Ovary (tissue), 7 donors: ENCODE measurements at regions not wholly inside any gene's neighbourhood (a gene's known extent, or its start where the extent isn't known, plus 50 kb on each side); places are given as distances from the start of the nearest gene placed in this dataset.

Source experiments
- DNase-seq, 5 donors: peaks; one replicate each; pipeline ENCODE4 v3.0.0-alpha.2; 2019 to 2020
- H3K27ac ChIP-seq, 2 donors: fragments of 200-600 bp; one replicate each; pipeline versions ENCODE4 v1.5.1 to v1.8.0; 2019 to 2022
- H3K27me3 ChIP-seq: fragments of 200-600 bp; one replicate; pipeline ENCODE4 v1.8.0; 2022
- H3K36me3 ChIP-seq: fragments of 200-600 bp; sonication (generic); one replicate; pipeline ENCODE4 v1.5.1; 2019
- H3K4me1 ChIP-seq: one replicate; pipeline ENCODE4 v1.8.1; 2013; ENCODE audit warnings: mild to moderate bottlenecking, moderate library complexity; ENCODE audit not compliant: insufficient read depth
- H3K4me3 ChIP-seq: fragments of 200-600 bp; sonication (generic); one replicate; pipeline ENCODE4 v1.5.1; 2017
- H3K9me3 ChIP-seq, 2 donors: fragments of 200-600 bp in 1 of 2; sonication (generic) in 1 of 2; one replicate each; pipeline versions ENCODE4 v1.5.1 to v1.8.1; 2013 to 2019; ENCODE audit warnings: mild to moderate bottlenecking in 1 of 2, moderate library complexity in 1 of 2
- CTCF ChIP-seq, 3 donors: fragments of 450-650 bp in 2 of 3; fragments of 200-600 bp in 1 of 3; IDR thresholded peaks; one replicate each; pipeline versions ENCODE4 v1.5.1 to v1.8.0; 2016 to 2022; ENCODE audit warnings: antibody characterized with exemption in 3 of 3, mild to moderate bottlenecking in 1 of 3
- EP300 ChIP-seq: sonication (generic); formaldehyde crosslinking; IDR thresholded peaks from one replicate; pipeline ENCODE4 v1.6.1; 2017; ENCODE audit warnings: antibody characterized with exemption
- POLR2A ChIP-seq: fragments of 450-650 bp; IDR thresholded peaks from one replicate; pipeline ENCODE4 v1.6.1; 2017; ENCODE audit warnings: antibody characterized with exemption, mild to moderate bottlenecking, moderate library complexity
- WGBS, 3 donors: extraction: QIAGEN DNeasy Blood & Tissue Kit in 1 of 3; methylation state at CpG; one replicate each; pipeline versions ENCODE4 v1.1.5 to v1.1.7; 2013 to 2017; 5-methylcytosine and 5-hydroxymethylcytosine counted together
- intact Hi-C, 4 donors: fragments of 100-400 bp; cut with DNase I; formaldehyde crosslinking; loops; one replicate each; pipeline versions ENCODE4 v1.11.0 to v1.15.1; 2022 to 2023
- donor health status: DM: no; HTN: no; CAD: no; lungs with moderate emphysema.
- donor health status: DM: no; HTN: no; CAD: no.
- donor health status: Bipolar disorder and iron deficiency.
- donor health status: DM: no; HTN: no; CAD: no.
- donor health status: DM: yes; HTN: yes; CAD: no.

GRCh38 chr9:90044710-90045151 is 439.9 kb downstream of the GADD45G start:
- no peaks in the 10 kb centered on the region for H3K9me3 ChIP-seq
- DNase-seq: no peak
- no peaks in the 10 kb centered on the region for H3K4me1 ChIP-seq
- no peak overlapping the region for H3K27ac ChIP-seq
- intact Hi-C loops: no loop called here
- no peak overlapping the region for H3K4me3 ChIP-seq
- WGBS, 3 donors: 72 to 77% (median 72%) methylated on average over 7 of the region's 7 CpGs
- H3K36me3 ChIP-seq: no peaks in the 10 kb centered on the region
- no peaks in the 10 kb centered on the region for H3K27me3 ChIP-seq
- TF ChIP-seq CTCF (IDR thresholded peaks at IDR 0.05) (no peak), POLR2A (no peak), EP300 (no peak)

- no peak for TF ChIP-seq EP300
- no peak for TF ChIP-seq CTCF (IDR thresholded peaks at IDR 0.05)
- no peak for TF ChIP-seq POLR2A
- H3K36me3 ChIP-seq: no peaks in the 10 kb centered on the region
- intact Hi-C loops: no loop called here
- DNase-seq: no peak
- no peaks in the 10 kb centered on the region for H3K27me3 ChIP-seq
- no peaks in the 10 kb centered on the region for H3K9me3 ChIP-seq
- no peak overlapping the region for H3K4me3 ChIP-seq
- WGBS, 3 donors: 85 to 93% (median 88%) methylated on average over 7 of the region's 7 CpGs
- H3K27ac ChIP-seq: no peak overlapping the region
- no peaks in the 10 kb centered on the region for H3K4me1 ChIP-seq
Measured at GRCh38 chr9:90046317-90046861, 441.6 kb downstream of the GADD45G start.

- intact Hi-C loops: no loop called here
- Histone ChIP-seq H3K27ac (no peak overlapping the region), H3K9me3 (no peaks in the 10 kb centered on the region), H3K27me3 (no peaks in the 10 kb centered on the region), H3K4me1 (no peaks in the 10 kb centered on the region), H3K36me3 (no peaks in the 10 kb centered on the region), H3K4me3 (no peak overlapping the region)
- DNase-seq: no peak
- no peak for TF ChIP-seq CTCF (IDR thresholded peaks at IDR 0.05)
- no peak for TF ChIP-seq POLR2A
- TF ChIP-seq EP300: no peak
Measured at GRCh38 chr9:90047828-90048227, 443.0 kb downstream of the GADD45G start.

- intact Hi-C loops: no loop called here
- Histone ChIP-seq H3K9me3 (no peaks in the 10 kb centered on the region), H3K27ac (no peak overlapping the region), H3K4me3 (no peak overlapping the region), H3K36me3 (no peaks in the 10 kb centered on the region), H3K4me1 (no peaks in the 10 kb centered on the region), H3K27me3 (no peaks in the 10 kb centered on the region)
- DNase-seq: no peak
- no peak for TF ChIP-seq POLR2A
- TF ChIP-seq EP300: no peak
- TF ChIP-seq CTCF (IDR thresholded peaks at IDR 0.05): no peak
Measured at GRCh38 chr9:90052366-90052765, 447.6 kb downstream of the GADD45G start.
